SK-N-SH treated with all-trans-retinoic acid at 6 μM for 48 hours (cell line): ENCODE measurements at regions not wholly inside any gene's neighbourhood (a gene's known extent, or its start where the extent isn't known, plus 50 kb on each side); places are given as distances from the start of the nearest gene placed in this dataset.

ENCODE experiments used
- ATAC-seq: fragments of 200-7000 bp; cut with Tn5 transposase; 3 replicates; pipeline ENCODE4 v1.9.1; 2020; ENCODE audit warnings: mild to moderate bottlenecking, moderate library complexity
- ARNTL ChIP-seq: fragments of 450-650 bp; formaldehyde crosslinking; IDR thresholded peaks from 2 replicates; pipeline ENCODE4 v1.5.0; 2020; ENCODE audit warnings: low read depth, mild to moderate bottlenecking, moderate library complexity, borderline replicate concordance
- BACH2 ChIP-seq: fragments of 250-450 bp; sonication (Bioruptor Pico); IDR thresholded peaks from 2 replicates; pipeline ENCODE4 v1.9.0; 2021; ENCODE audit warnings: mild to moderate bottlenecking, borderline replicate concordance
- CREB5 ChIP-seq: fragments of 250-450 bp; sonication (Bioruptor Pico); IDR thresholded peaks from 2 replicates; pipeline ENCODE4 v1.5.1; 2020; ENCODE audit warnings: low read depth, mild to moderate bottlenecking, moderate library complexity
- CSDC2 ChIP-seq: fragments of 250-450 bp; sonication (Bioruptor Pico); IDR thresholded peaks from 2 replicates; pipeline ENCODE4 v1.5.0; 2020; ENCODE audit warnings: mild to moderate bottlenecking, moderate library complexity
- CSRNP3 ChIP-seq: fragments of 250-450 bp; sonication (Bioruptor Pico); IDR thresholded peaks from 2 replicates; pipeline ENCODE4 v1.5.1; 2021; ENCODE audit warnings: mild to moderate bottlenecking, moderate library complexity
- ESRRG ChIP-seq: fragments of 250-450 bp; sonication (Bioruptor Pico); IDR thresholded peaks from 2 replicates; pipeline ENCODE4 v1.6.1; 2021; ENCODE audit warnings: mild to moderate bottlenecking
- GLIS3 ChIP-seq: fragments of 250-450 bp; sonication (Bioruptor Pico); IDR thresholded peaks from 2 replicates; pipeline ENCODE4 v1.5.0; 2020; ENCODE audit warnings: mild to moderate bottlenecking, moderate library complexity
- ISL1 ChIP-seq: fragments of 250-450 bp; sonication (Bioruptor Pico); IDR thresholded peaks from 2 replicates; pipeline ENCODE4 v2.1.2; 2022; ENCODE audit warnings: mild to moderate bottlenecking, moderate library complexity
- PATZ1 ChIP-seq: fragments of 250-450 bp; sonication (Bioruptor Pico); IDR thresholded peaks from 2 replicates; pipeline ENCODE4 v1.8.0; 2020; ENCODE audit warnings: mild to moderate bottlenecking, moderate library complexity, borderline replicate concordance
- POU6F1 ChIP-seq: fragments of 250-450 bp; sonication (Bioruptor Pico); IDR thresholded peaks from 2 replicates; pipeline ENCODE4 v1.8.0; 2021; ENCODE audit warnings: low read depth, mild to moderate bottlenecking, moderate library complexity, borderline replicate concordance
- PPARA ChIP-seq: fragments of 250-450 bp; sonication (Bioruptor Pico); IDR thresholded peaks from 2 replicates; pipeline ENCODE4 v1.5.0; 2020; ENCODE audit warnings: mild to moderate bottlenecking, borderline replicate concordance
- RARB ChIP-seq: fragments of 250-450 bp; sonication (Bioruptor Pico); IDR thresholded peaks from 2 replicates; pipeline ENCODE4 v1.8.0; 2021; ENCODE audit warnings: mild to moderate bottlenecking, moderate library complexity
- SNAI2 ChIP-seq: fragments of 250-450 bp; sonication (Bioruptor Pico); IDR thresholded peaks from 2 replicates; pipeline ENCODE4 v1.5.0; 2020; ENCODE audit warnings: mild to moderate bottlenecking, moderate library complexity
- TCF4 ChIP-seq: fragments of 250-450 bp; sonication (Bioruptor Pico); IDR thresholded peaks from 2 replicates; pipeline ENCODE4 v1.8.0; 2021; ENCODE audit warnings: mild to moderate bottlenecking, moderate library complexity, borderline replicate concordance
- TOX ChIP-seq: fragments of 250-450 bp; sonication (Bioruptor Pico); IDR thresholded peaks from 2 replicates; pipeline ENCODE4 v1.8.0; 2021; ENCODE audit warnings: mild to moderate bottlenecking, moderate library complexity, borderline replicate concordance
- ZC3H10 ChIP-seq: fragments of 250-450 bp; sonication (Bioruptor Pico); IDR thresholded peaks from 2 replicates; pipeline ENCODE4 v1.5.1; 2021; ENCODE audit warnings: mild to moderate bottlenecking, moderate library complexity
- ZFP3 ChIP-seq: fragments of 250-450 bp; sonication (Bioruptor Pico); IDR thresholded peaks from 2 replicates; pipeline ENCODE4 v1.5.0; 2020; ENCODE audit warnings: mild to moderate bottlenecking, moderate library complexity
- ZFP30 ChIP-seq: fragments of 450-650 bp; formaldehyde crosslinking; IDR thresholded peaks from 2 replicates; pipeline ENCODE4 v1.5.0; 2022; ENCODE audit warnings: mild to moderate bottlenecking, moderate library complexity
- ZNF565 ChIP-seq: fragments of 450-650 bp; formaldehyde crosslinking; conservative IDR thresholded peaks from 2 replicates; pipeline ENCODE4 v1.5.0; 2020; ENCODE audit warnings: low read depth, mild to moderate bottlenecking, moderate library complexity
- ZNF70 ChIP-seq: fragments of 450-650 bp; formaldehyde crosslinking; IDR thresholded peaks from 2 replicates; pipeline ENCODE4 v1.5.0; 2020; ENCODE audit warnings: mild to moderate bottlenecking, moderate library complexity
- ZNF8 ChIP-seq: fragments of 450-650 bp; formaldehyde crosslinking; IDR thresholded peaks from 2 replicates; pipeline ENCODE4 v1.5.0; 2020; ENCODE audit warnings: mild to moderate bottlenecking, moderate library complexity

GRCh38 chr2:42882756-42883155 is 90.4 kb upstream of the HAAO start (continued):
- TF ChIP-seq CSDC2 (CRISPR knock-in tag) (no peak), ZNF565 (CRISPR knock-in tag) (no peak), BACH2 (CRISPR knock-in tag) (no peak)

GRCh38 chr2:42881732-42882131 is 89.3 kb upstream of the HAAO start:
- no peak for TF ChIP-seq CREB5 (CRISPR knock-in tag)
- no peak for TF ChIP-seq PPARA (CRISPR knock-in tag)
- TF ChIP-seq ZC3H10 (CRISPR knock-in tag) = no peak
- no peak for TF ChIP-seq ZNF70 (CRISPR knock-in tag)
- TF ChIP-seq ESRRG = no peak
- no peak for TF ChIP-seq RARB

GRCh38 chr2:42880738-42881690 is 88.6 kb upstream of the HAAO start:
- peak; percentile 33 for ATAC-seq
- no peak for TF ChIP-seq ZNF8 (CRISPR knock-in tag)
- TF ChIP-seq RARB = no peak
- no peak for TF ChIP-seq ISL1
- no peak for TF ChIP-seq ZFP30
- TF ChIP-seq ZNF70 (CRISPR knock-in tag) = no peak
- no peak for TF ChIP-seq TOX (CRISPR knock-in tag)
- TF ChIP-seq ARNTL (CRISPR knock-in tag) = no peak
- no peak for TF ChIP-seq CSDC2 (CRISPR knock-in tag)
- TF ChIP-seq PPARA (CRISPR knock-in tag) = no peak
- no peak for TF ChIP-seq GLIS3 (CRISPR knock-in tag)
- no peak for TF ChIP-seq SNAI2 (CRISPR knock-in tag)
- no peak for TF ChIP-seq ZFP3 (CRISPR knock-in tag)
- no peak for TF ChIP-seq ESRRG
- no peak for TF ChIP-seq CREB5 (CRISPR knock-in tag)
- TF ChIP-seq ZNF565 (CRISPR knock-in tag) = no peak
- TF ChIP-seq TCF4 (CRISPR knock-in tag) = no peak
- TF ChIP-seq, all 23 proteins: peak for 0

More at GRCh38 chr2:42881732-42882131, 89.3 kb upstream of the HAAO start:
- ATAC-seq = no peak

- TF ChIP-seq ARNTL (CRISPR knock-in tag) (no peak), ZNF565 (CRISPR knock-in tag) (no peak), CREB5 (CRISPR knock-in tag) (no peak), TCF4 (CRISPR knock-in tag) (no peak), CSRNP3 (CRISPR knock-in tag) (no peak), ESRRG (no peak), TOX (CRISPR knock-in tag) (no peak), CSDC2 (CRISPR knock-in tag) (no peak), ZNF8 (CRISPR knock-in tag) (no peak), ISL1 (no peak), POU6F1 (CRISPR knock-in tag) (no peak), PATZ1 (CRISPR knock-in tag) (no peak), ZC3H10 (CRISPR knock-in tag) (no peak)
- ATAC-seq = no peak
Observed at GRCh38 chr2:42879913-42880737, 87.7 kb upstream of the HAAO start.
